ENCODE measurements at regions not wholly inside any gene's neighbourhood (a gene's known extent, or its start where the extent isn't known, plus 50 kb on each side); places are given as distances from the start of the nearest gene placed in this dataset.
"Not testable (repeated sequence)": the region's sequence is repeated elsewhere in the genome, so short reads cannot be mapped to it uniquely, and the experiment has no call there.

DNA sequence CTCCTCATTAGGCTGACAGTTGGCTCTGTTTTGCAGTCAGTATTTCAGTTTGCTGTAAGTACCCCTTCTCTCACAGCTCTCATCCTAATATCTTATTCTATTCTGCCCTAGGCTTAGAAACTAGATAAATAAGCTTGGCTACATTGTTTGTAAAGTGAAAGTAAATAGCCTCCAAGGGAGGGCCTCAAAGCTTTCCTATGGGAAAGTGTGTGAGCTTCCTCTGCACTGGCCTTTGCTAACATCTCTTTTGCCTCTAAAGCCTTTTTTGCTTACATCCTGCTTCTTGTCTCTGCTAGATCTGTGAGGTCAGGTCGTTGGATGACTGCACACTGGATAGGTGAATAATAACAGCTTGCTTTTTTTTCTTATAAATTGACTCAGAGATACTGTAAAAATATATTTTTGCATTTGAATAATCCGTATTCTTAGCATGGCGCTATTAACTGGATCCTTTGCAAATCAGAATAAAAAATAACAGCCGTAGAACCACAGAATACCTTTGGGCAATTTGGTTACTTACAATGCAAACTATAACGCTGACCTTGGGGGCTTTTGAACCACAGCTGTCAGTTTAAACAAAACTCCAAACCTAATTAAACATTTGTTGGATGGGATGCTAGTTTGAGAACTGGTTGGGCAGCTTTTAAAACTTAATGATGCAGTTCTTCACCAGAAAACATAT, 55.1 kb downstream of the TTC6 start:
- no peak for DNase-seq (ENCODE audit: low read depth)

- no peak for DNase-seq (ENCODE audit: low read depth)
These were observed 56.6 kb downstream of the TTC6 start for GRCh38 chr14:37652042-37652441.

DNA sequence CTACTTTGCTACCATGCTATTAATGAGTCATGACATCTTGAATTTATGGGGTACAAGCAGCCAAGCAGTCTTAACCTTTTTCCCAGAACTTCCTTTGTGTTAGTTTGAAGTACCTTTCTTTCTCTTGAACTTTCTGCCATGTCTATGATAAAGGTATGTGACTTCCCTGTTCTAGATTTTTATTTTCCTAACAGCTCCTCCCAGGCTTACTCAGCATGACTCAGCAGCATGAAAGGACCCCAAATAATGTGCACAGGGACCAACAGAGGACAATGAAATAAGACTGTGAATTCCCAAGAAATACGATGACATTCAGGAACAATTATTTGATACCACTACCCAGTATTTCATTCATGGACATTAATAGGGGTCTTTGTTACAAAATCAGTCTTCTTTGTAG, 60.0 kb downstream of the TTC6 start:
- DNase-seq (ENCODE audit: low read depth): no peak

- DNase-seq (ENCODE audit: low read depth): no peak
These were observed 62.7 kb downstream of the TTC6 start for GRCh38 chr14:37658156-37658555.

DNA sequence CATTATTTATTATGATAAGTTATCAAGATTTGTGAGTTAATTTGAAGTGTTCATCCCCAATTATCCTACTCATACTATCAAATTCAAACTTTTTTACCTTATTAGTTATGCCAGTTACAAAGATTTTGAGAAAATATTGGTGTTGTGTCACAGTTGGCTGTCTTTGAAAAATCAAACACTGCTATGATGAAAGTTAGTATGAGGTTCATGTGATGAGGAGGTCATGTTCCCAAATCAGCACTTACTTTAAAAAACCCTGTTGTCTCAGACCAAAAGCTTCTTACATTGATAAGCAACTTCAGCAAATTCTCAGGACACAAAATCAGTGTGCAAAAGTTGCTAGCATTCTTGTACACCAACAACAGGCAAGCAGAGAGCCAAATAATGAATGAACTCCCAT, 68.1 kb downstream of the TTC6 start:
- DNase-seq (ENCODE audit: low read depth): no peak

GRCh38 chr14:37665479-37665878, 70.0 kb downstream of the TTC6 start:
- no peak for DNase-seq (ENCODE audit: low read depth)

- no peak for DNase-seq (ENCODE audit: low read depth)
These were observed 70.5 kb downstream of the TTC6 start for GRCh38 chr14:37665951-37666350.

- no peak for DNase-seq (ENCODE audit: low read depth)
These were observed 73.2 kb downstream of the TTC6 start for GRCh38 chr14:37668646-37669045.

- DNase-seq (ENCODE audit: low read depth): no peak
These were observed 73.8 kb downstream of the TTC6 start for GRCh38 chr14:37669242-37669641.

GRCh38 chr14:37673439-37673838, 78.0 kb downstream of the TTC6 start:
- no peak for DNase-seq (ENCODE audit: low read depth)

- no peak for DNase-seq (ENCODE audit: low read depth)
These were observed 83.5 kb downstream of the TTC6 start for GRCh38 chr14:37678916-37679315.

DNA sequence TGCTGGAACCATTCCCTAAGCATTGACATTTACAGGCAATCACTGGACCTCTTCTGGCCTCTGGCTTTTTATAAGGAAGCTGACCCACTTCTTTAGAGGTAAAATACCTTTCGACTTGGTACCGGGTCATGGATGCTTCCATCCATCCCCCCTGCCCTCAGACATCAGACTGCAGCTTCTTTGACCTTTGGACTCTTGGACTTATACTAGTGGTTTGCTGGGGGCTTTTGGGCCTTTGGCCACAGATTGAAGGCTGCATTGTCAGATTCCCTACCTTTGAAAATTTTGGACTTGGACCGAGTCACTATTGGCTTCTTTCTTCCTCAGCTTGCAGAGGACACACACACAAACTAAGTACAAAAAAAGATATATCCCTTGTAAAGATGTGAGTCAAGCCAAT, 86.1 kb downstream of the TTC6 start:
- no peak for DNase-seq (ENCODE audit: low read depth)

GRCh38 chr14:37692680-37693079, 97.3 kb downstream of the TTC6 start:
- DNase-seq (ENCODE audit: low read depth): not testable (repeated sequence)

GRCh38 chr14:37693420-37693819, 98.0 kb downstream of the TTC6 start:
- not testable (repeated sequence) for DNase-seq (ENCODE audit: low read depth)

- DNase-seq (ENCODE audit: low read depth): no peak
These were observed 100.4 kb downstream of the TTC6 start for GRCh38 chr14:37695866-37696265.

DNA sequence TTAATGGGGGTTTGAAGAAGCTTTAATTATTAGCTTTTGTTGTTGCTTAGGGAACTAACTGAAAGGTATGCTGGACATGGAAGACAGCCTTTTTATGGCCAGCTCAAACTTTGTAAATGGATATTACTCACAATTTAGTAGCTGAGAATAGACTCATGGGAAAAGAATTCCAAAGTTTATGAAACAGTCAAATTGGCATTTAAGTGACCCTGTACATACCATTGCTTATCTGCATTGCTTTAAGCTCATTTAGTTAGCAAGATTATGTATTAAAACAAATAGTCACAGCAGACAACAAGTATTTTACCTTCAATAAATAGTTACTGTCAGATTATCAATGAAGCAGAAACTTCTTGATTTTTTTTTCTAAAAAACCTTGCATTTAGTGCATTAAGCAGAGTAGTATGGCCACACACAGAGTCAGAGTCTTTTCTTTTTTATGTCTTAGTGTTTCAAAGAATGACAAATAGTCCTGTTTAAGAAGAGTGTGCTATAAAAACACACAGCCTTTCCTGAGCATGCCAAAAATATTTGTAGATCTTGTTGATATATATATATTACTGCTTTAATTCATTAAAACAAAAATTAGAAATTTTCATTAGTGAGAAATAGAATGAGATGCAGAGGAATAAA, 102.2 kb downstream of the TTC6 start:
- DNase-seq (ENCODE audit: low read depth): no peak

DNA sequence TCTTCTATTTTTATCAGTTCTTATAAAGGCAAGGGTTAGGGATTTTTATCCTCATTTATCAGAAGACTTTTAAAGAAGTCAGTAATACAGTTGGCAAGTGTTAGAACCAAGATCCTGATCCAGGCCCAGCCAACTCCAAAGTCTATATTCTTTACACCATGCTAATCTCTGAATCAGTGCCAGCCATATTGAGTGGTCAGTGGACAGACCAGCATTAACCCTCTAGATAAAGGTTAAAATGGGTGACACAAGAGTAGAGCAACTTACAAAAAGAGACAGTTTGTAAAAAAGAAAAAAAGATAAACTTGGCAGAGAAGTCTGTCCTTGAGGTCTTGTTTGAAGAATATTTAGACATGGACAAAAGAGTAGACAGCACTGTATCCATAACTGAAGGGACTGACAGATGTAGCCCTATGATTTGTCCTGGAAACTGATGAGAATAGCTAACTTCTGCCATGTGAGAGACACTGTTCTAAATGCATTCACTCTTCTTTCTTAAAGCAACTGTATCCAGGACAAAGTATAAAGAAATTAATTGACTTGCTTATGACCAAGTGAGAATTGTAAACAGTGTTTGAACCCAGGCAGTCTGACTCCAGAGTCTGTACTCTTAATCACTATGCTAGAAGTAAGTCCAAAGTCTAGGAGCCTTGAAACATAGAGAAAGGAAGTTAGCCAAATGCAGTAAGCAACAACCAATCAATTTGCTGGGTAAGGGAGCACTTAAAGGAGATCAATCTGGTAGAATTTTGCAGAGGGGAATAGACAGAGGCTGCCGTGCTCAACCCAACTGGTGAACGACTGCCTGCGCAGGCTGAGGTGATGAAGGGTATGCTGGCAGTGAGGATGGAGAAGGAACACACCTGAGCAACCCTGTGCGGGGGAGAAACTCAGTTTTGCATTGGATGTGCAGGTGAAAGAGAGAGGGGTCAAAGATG, 103.7 kb downstream of the TTC6 start:
- no peak for DNase-seq (ENCODE audit: low read depth)

DNA sequence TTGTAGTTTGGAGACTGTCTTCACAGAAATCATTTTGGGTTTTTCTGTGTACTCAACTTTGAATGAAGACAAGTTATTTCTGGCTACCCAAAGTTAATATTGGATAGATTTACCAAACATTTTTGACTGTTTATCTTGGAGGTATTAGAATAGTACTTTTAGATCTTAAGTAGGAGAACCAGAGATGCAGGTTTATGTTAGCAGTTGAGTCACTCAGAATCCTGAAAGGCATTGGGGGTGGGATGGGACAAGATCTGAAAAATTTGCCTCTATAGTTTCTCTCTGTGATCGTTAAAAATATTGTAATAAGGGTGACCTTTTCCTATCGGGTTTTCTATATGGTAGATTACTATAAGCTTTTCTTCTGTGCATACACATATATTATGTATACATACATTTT, 112.3 kb downstream of the TTC6 start:
- DNase-seq (ENCODE audit: low read depth): no peak

DNA sequence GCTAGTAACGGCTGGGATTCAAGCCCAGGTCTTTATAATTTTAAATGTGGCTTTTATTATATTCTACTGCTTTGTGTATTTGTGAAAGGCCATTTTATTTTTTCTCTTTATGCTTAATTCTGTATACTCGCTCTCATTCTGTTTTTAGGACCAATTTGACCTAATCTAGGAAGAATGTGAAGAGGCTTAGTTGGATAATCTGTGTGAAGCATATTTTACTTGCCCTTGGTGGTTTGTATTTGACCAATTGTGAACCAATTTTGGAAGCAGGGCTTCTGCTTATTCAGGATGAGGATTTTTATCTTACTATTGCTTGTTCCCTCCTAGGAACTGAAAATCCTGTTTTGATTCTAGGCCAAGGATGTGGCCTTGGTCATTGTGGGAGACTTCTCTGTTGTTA, 113.1 kb downstream of the TTC6 start:
- no peak for DNase-seq (ENCODE audit: low read depth)

DNA sequence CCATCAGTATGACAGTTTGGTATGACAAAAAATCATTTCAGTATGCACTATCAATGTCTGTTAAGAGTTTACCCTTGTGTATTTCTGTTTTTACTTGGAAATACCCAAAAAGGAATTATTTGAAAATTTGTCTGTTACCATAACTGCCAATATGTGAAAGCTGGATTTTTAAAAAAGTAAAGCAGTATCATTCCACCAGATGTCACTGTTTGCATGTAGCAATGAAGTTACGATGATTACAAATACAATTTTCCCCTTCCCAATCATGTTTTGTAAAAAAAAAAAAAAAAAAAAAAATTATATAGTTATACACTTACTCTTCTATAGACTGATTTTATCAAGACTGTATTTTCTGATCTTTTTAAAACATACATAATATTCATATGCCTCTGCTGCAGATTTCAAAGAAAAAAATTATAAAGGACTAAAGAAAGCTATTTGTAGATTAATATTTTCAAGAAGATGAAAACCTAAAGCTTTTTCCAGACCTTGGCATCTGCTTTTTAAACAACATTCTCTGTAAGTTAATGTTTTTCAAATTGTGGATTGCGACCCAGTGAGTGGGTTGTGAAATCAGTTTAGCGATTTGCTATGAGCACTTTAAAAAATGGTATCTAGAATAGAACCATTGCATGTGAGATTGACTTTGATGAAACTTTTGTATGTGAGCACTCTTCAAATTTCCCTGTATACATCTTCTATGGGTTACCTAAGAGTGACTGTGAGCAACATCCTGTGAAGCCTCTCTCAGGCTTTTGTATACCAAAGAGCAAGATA, 114.2 kb downstream of the TTC6 start:
- DNase-seq (ENCODE audit: low read depth): no peak

GRCh38 chr14:37711356-37711830, 116.0 kb downstream of the TTC6 start:
- no peak for DNase-seq (ENCODE audit: low read depth)
